ENCODE measurements at regions not wholly inside any gene's neighbourhood (a gene's known extent, or its start where the extent isn't known, plus 50 kb on each side); places are given as distances from the start of the nearest gene placed in this dataset.

- no peak for DNase-seq
Measured at GRCh38 chr2:196403471-196403870, 232.1 kb upstream of the STK17B start.

GRCh38 chr2:196404276-196404675 lies 232.9 kb upstream of the STK17B start:
- DNase-seq: no peak

- DNase-seq: no peak
Measured at GRCh38 chr2:196407675-196408264, 231.7 kb upstream of the CCDC150 start.

- no peak for DNase-seq
Measured at GRCh38 chr2:196409376-196409775, 230.1 kb upstream of the CCDC150 start.

GRCh38 chr2:196410008-196410407 lies 229.5 kb upstream of the CCDC150 start:
- DNase-seq: no peak

GRCh38 chr2:196413821-196414274 lies 225.7 kb upstream of the CCDC150 start:
- DNase-seq: no peak

- no peak for DNase-seq
Measured at GRCh38 chr2:196415384-196415783, 224.1 kb upstream of the CCDC150 start.

- no peak for DNase-seq
Measured at GRCh38 chr2:196420143-196420542, 219.4 kb upstream of the CCDC150 start.

GRCh38 chr2:196421880-196422279 lies 217.6 kb upstream of the CCDC150 start:
- DNase-seq: no peak

GRCh38 chr2:196422361-196422760 lies 217.2 kb upstream of the CCDC150 start:
- no peak for DNase-seq

GRCh38 chr2:196426122-196426521 lies 213.4 kb upstream of the CCDC150 start:
- no peak for DNase-seq

- no peak for DNase-seq
Measured at GRCh38 chr2:196427986-196428634, 211.4 kb upstream of the CCDC150 start.

- DNase-seq: no peak
Measured at GRCh38 chr2:196431076-196431475, 208.4 kb upstream of the CCDC150 start.

- DNase-seq: no peak
Measured at GRCh38 chr2:196431957-196432356, 207.6 kb upstream of the CCDC150 start.

- DNase-seq: no peak
Measured at GRCh38 chr2:196433116-196433515, 206.4 kb upstream of the CCDC150 start.

- no peak for DNase-seq
Measured at GRCh38 chr2:196434217-196434616, 205.3 kb upstream of the CCDC150 start.

- DNase-seq: no peak
Measured at GRCh38 chr2:196435189-196435588, 204.3 kb upstream of the CCDC150 start.

- no peak for DNase-seq
Measured at GRCh38 chr2:196437626-196438025, 201.9 kb upstream of the CCDC150 start.

- DNase-seq: no peak
Measured at GRCh38 chr2:196439760-196440159, 199.8 kb upstream of the CCDC150 start.

- DNase-seq: no peak
Measured at GRCh38 chr2:196440413-196440812, 199.1 kb upstream of the CCDC150 start.

- no peak for DNase-seq
Measured at GRCh38 chr2:196441527-196441926, 198.0 kb upstream of the CCDC150 start.

GRCh38 chr2:196442211-196442610 lies 197.3 kb upstream of the CCDC150 start:
- DNase-seq: no peak

GRCh38 chr2:196444442-196444841 lies 195.1 kb upstream of the CCDC150 start:
- no peak for DNase-seq

- no peak for DNase-seq
Measured at GRCh38 chr2:196445991-196446390, 193.5 kb upstream of the CCDC150 start.

Measured in NCI-H2081 treated with DMSO at 0.1 percent for 48 hours (cell line).